MM.1S (cell line): ENCODE measurements at regions not wholly inside any gene's neighbourhood (a gene's known extent, or its start where the extent isn't known, plus 50 kb on each side); places are given as distances from the start of the nearest gene placed in this dataset.

Experiments
- DNase-seq: peaks from one replicate; pipeline ENCODE4 v3.0.0-alpha.2; 2015
- H2AFZ ChIP-seq: fragments of 300-600 bp; sonication (generic); 2 replicates; pipeline ENCODE4 v1.6.0; 2016; ENCODE audit warnings: antibody characterized with exemption, low read length
- H3F3A ChIP-seq: fragments of 300-600 bp; sonication (generic); 2 replicates; pipeline ENCODE4 v1.6.1; 2016; ENCODE audit warnings: mild to moderate bottlenecking, antibody characterized with exemption, low read length, moderate library complexity, mixed read lengths; ENCODE audit not compliant: insufficient read depth
- H3K27ac ChIP-seq: fragments of 300-600 bp; sonication (generic); 2 replicates; pipeline ENCODE4 v1.5.1; 2016; ENCODE audit warnings: mild to moderate bottlenecking, low read length
- H3K27me3 ChIP-seq: fragments of 300-600 bp; sonication (generic); replicated peaks from 2 replicates; pipeline ENCODE4 v1.6.0; 2016; ENCODE audit warnings: low read length; ENCODE audit not compliant: insufficient read depth
- H3K36me3 ChIP-seq: fragments of 300-600 bp; sonication (generic); replicated peaks from 2 replicates; pipeline ENCODE4 v1.6.1; 2016; ENCODE audit warnings: mild to moderate bottlenecking, low read length, mixed read lengths; ENCODE audit not compliant: insufficient read depth
- H3K4me1 ChIP-seq: fragments of 300-600 bp; sonication (generic); 2 replicates; pipeline ENCODE4 v1.6.1; 2016; ENCODE audit warnings: low read length, mixed read lengths
- H3K4me2 ChIP-seq: fragments of 300-600 bp; sonication (generic); 2 replicates; pipeline ENCODE4 v1.6.0; 2016; ENCODE audit warnings: low read depth, low read length
- H3K4me3 ChIP-seq: fragments of 300-600 bp; sonication (generic); 2 replicates; pipeline ENCODE4 v1.5.1; 2016; ENCODE audit warnings: low read length, mixed read lengths
- H3K79me2 ChIP-seq: fragments of 300-600 bp; sonication (generic); 2 replicates; pipeline ENCODE4 v1.6.1; 2016; ENCODE audit warnings: mixed run types, low read length, mixed read lengths
- H3K9ac ChIP-seq: fragments of 300-600 bp; sonication (generic); 2 replicates; pipeline ENCODE4 v1.6.1; 2016; ENCODE audit warnings: low read length, mixed read lengths
- H3K9me2 ChIP-seq: fragments of 300-600 bp; sonication (generic); replicated peaks from 2 replicates; pipeline ENCODE4 v1.6.1; 2016; ENCODE audit warnings: mild to moderate bottlenecking, low read length, mixed read lengths; ENCODE audit not compliant: insufficient read depth
- H3K9me3 ChIP-seq: fragments of 300-600 bp; sonication (generic); replicated peaks from 2 replicates; pipeline ENCODE4 v1.6.1; 2016; ENCODE audit warnings: mild to moderate bottlenecking, low read length, mixed read lengths; ENCODE audit not compliant: insufficient read depth
- H4K20me1 ChIP-seq: fragments of 300-600 bp; sonication (generic); 2 replicates; pipeline ENCODE4 v1.6.1; 2016; ENCODE audit warnings: mild to moderate bottlenecking, low read length, moderate library complexity, mixed read lengths; ENCODE audit not compliant: insufficient read depth
- CTCF ChIP-seq: fragments of 300-600 bp; sonication (generic); IDR thresholded peaks from 2 replicates; pipeline ENCODE4 v1.5.1; 2016; ENCODE audit warnings: antibody characterized with exemption, low read length, mixed read lengths
- EZH2 ChIP-seq: fragments of 300-600 bp; sonication (generic); optimal IDR thresholded peaks from 2 replicates; pipeline ENCODE3; 2017; ENCODE audit warnings: low read depth, mild to moderate bottlenecking, antibody characterized with exemption, low read length, mixed read lengths
- EZH2phosphoT487 ChIP-seq: fragments of 300-600 bp; sonication (generic); IDR thresholded peaks from 2 replicates; pipeline ENCODE4 v1.6.1; 2018; ENCODE audit warnings: antibody characterized with exemption, low read length

DNA sequence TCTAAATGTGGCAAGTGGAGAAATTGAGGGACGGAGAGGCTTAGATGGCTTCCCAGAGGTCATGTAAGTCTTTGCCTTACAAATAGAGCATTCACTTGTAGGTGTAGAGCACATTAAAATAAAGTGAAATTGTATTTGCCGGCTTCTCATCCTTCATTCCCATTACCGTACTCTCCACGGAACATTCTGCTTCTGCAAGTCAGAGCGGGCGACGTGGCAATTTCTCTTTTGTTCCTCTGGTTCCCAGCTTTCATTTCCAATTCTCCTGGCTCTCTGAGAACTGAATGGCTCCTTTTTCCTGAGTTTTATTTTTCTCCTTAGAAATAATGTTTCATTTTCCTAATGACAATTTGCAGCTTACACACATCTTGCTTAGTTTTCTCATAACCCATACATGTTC lies 51.3 kb upstream of the PFKP start:
- Histone ChIP-seq H3F3A (no peaks in the 10 kb centered on the region), H3K79me2 (no peaks in the 10 kb centered on the region), H3K4me1 (no peaks in the 10 kb centered on the region), H3K9me3 (no peaks in the 10 kb centered on the region), H4K20me1 (no peaks in the 10 kb centered on the region), H2AFZ (no peak overlapping the region), H3K4me3 (no peak overlapping the region), H3K27ac (no peak overlapping the region), H3K9me2 (no peaks in the 10 kb centered on the region), H3K4me2 (no peak overlapping the region), H3K36me3 (no peaks in the 10 kb centered on the region), H3K9ac (no peak overlapping the region), H3K27me3 (no peaks in the 10 kb centered on the region)
- TF ChIP-seq CTCF (no peak), EZH2 (no peak)
- DNase-seq: no peak

DNA sequence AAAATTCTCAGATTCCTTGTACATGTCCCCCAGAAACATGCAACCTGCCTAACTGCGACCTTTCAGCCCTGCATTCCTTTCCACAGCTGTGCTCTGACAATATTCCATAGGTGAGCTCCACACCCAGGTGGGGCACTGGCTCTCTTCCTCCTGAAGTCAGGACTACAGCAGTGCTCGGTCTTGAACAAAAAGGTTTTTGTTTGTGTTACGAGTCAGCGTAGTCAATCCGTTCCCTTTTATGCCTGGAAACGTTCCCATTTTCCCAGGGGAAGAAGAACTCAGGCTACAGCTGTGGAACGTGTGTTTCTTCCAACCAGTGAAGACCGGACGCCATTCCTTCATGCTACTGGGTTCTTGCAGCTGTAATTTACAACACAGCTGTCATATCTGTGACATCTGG lies 52.4 kb upstream of the PFKP start:
- Histone ChIP-seq H2AFZ (no peak overlapping the region), H3K4me2 (no peak overlapping the region), H3K27me3 (no peaks in the 10 kb centered on the region), H3K36me3 (no peaks in the 10 kb centered on the region), H3K27ac (no peak overlapping the region), H3K9ac (no peak overlapping the region), H3F3A (no peaks in the 10 kb centered on the region), H4K20me1 (no peaks in the 10 kb centered on the region), H3K4me1 (no peaks in the 10 kb centered on the region), H3K79me2 (no peaks in the 10 kb centered on the region), H3K9me3 (no peaks in the 10 kb centered on the region), H3K9me2 (no peaks in the 10 kb centered on the region), H3K4me3 (no peak overlapping the region)
- no peak for DNase-seq
- no peak for TF ChIP-seq EZH2phosphoT487
- no peak for TF ChIP-seq EZH2
- no peak for TF ChIP-seq CTCF

DNA sequence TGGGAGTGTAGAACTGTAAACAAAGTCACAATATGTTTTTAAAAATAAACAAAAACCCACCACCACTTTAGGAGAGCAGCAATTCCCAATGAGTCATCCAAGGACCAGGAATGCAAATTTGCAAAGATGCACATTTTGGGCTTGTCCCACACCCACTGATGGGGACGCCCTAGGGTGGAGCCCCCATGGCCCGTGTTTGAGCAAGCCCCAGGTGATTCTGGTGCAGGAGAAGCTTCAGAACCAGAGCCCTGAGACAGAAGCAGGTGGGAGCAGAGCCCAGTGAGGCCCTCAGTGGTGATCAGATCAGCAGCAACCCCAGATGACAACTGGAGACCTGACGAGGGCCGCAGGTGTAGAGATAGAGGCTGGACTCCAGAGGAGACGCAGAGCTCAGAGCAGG lies 55.1 kb upstream of the PFKP start:
- no peaks in the 10 kb centered on the region for H3K4me1 ChIP-seq
- no peaks in the 10 kb centered on the region for H3K27me3 ChIP-seq
- H3K4me3 ChIP-seq: no peak overlapping the region
- no peaks in the 10 kb centered on the region for H3K9me3 ChIP-seq
- H3K9ac ChIP-seq: no peak overlapping the region
- TF ChIP-seq EZH2phosphoT487 (no peak), EZH2 (no peak), CTCF (no peak)
- no peaks in the 10 kb centered on the region for H3K36me3 ChIP-seq
- no peak overlapping the region for H2AFZ ChIP-seq
- H3K4me2 ChIP-seq: no peak overlapping the region
- H4K20me1 ChIP-seq: no peaks in the 10 kb centered on the region
- H3K27ac ChIP-seq: no peak overlapping the region
- no peaks in the 10 kb centered on the region for H3K9me2 ChIP-seq
- no peak for DNase-seq
- H3F3A ChIP-seq: no peaks in the 10 kb centered on the region
- H3K79me2 ChIP-seq: no peaks in the 10 kb centered on the region
